GM23338 (cell line): ENCODE measurements at regions not wholly inside any gene's neighbourhood (a gene's known extent, or its start where the extent isn't known, plus 50 kb on each side); places are given as distances from the start of the nearest gene placed in this dataset.

Source experiments
- ATAC-seq: fragments of 200-7000 bp; cut with Tn5 transposase; 3 replicates; pipeline ENCODE4 v1.9.1; 2020
- DNase-seq: peaks from one replicate; pipeline ENCODE4 v3.0.0-alpha.2; 2015; ENCODE audit warnings: low spot score
- H2AFZ ChIP-seq: fragments of 200-600 bp; sonication (generic); 2 replicates; pipeline ENCODE4 v1.8.0; 2016; ENCODE audit warnings: antibody characterized with exemption, mild to moderate bottlenecking, moderate library complexity
- H3F3A ChIP-seq: fragments of 200-600 bp; sonication (generic); replicated peaks from 2 replicates; pipeline ENCODE4 v1.8.0; 2017; ENCODE audit warnings: antibody characterized with exemption, mixed run types, low read depth
- H3K27ac ChIP-seq: fragments of 200-600 bp; sonication (generic); 2 replicates; pipeline ENCODE4 v1.6.1; 2016; ENCODE audit warnings: low read depth
- H3K27me3 ChIP-seq: fragments of 200-600 bp; sonication (generic); 2 replicates; pipeline ENCODE4 v1.8.0; 2016; ENCODE audit warnings: mild to moderate bottlenecking, mixed run types, moderate library complexity; ENCODE audit not compliant: insufficient read depth
- H3K36me3 ChIP-seq: fragments of 200-600 bp; sonication (generic); 2 replicates; pipeline ENCODE4 v1.8.0; 2016; ENCODE audit warnings: mild to moderate bottlenecking; ENCODE audit not compliant: insufficient read depth
- H3K4me1 ChIP-seq: fragments of 200-600 bp; sonication (generic); 2 replicates; pipeline ENCODE4 v1.8.0; 2016; ENCODE audit warnings: mild to moderate bottlenecking, moderate library complexity; ENCODE audit not compliant: insufficient read depth
- H3K4me2 ChIP-seq: fragments of 200-600 bp; sonication (generic); 2 replicates; pipeline ENCODE4 v1.7.1; 2017; ENCODE audit warnings: mixed run types
- H3K4me3 ChIP-seq: fragments of 200-600 bp; sonication (generic); 2 replicates; pipeline ENCODE4 v1.6.1; 2016; ENCODE audit warnings: mixed run types
- H3K79me2 ChIP-seq: fragments of 200-600 bp; sonication (generic); replicated peaks from 2 replicates; pipeline ENCODE4 v1.8.0; 2017; ENCODE audit warnings: mild to moderate bottlenecking; ENCODE audit not compliant: insufficient read depth
- H3K9me2 ChIP-seq: fragments of 200-600 bp; sonication (generic); 2 replicates; pipeline ENCODE4 v1.8.0; 2017; ENCODE audit not compliant: insufficient read depth
- H4K20me1 ChIP-seq: fragments of 200-600 bp; sonication (generic); replicated peaks from 2 replicates; pipeline ENCODE4 v1.8.0; 2017; ENCODE audit warnings: mild to moderate bottlenecking; ENCODE audit not compliant: insufficient read depth
- H3K27ac Mint-ChIP-seq: 2 replicates; pipeline ENCODE4 v1.8.0; 2020; ENCODE audit warnings: inconsistent platforms, mild to moderate bottlenecking, moderate library complexity, mixed read lengths
- H3K27me3 Mint-ChIP-seq: 3 replicates; pipeline ENCODE4 v1.8.0; 2022; ENCODE audit warnings: low read depth, mild to moderate bottlenecking, moderate library complexity, mixed read lengths, inconsistent platforms; ENCODE audit not compliant: insufficient read depth, poor library complexity
- H3K36me3 Mint-ChIP-seq: 3 replicates; pipeline ENCODE4 v1.8.0; 2021; ENCODE audit warnings: low read depth, mild to moderate bottlenecking, inconsistent platforms, moderate library complexity, mixed read lengths
- H3K4me1 Mint-ChIP-seq: 3 replicates; pipeline ENCODE4 v1.8.0; 2020; ENCODE audit warnings: mild to moderate bottlenecking, inconsistent platforms, mixed read lengths
- H3K4me3 Mint-ChIP-seq: 3 replicates; pipeline ENCODE4 v1.8.0; 2021; ENCODE audit warnings: moderate library complexity, mild to moderate bottlenecking, inconsistent platforms, mixed read lengths
- H3K9me3 Mint-ChIP-seq: 3 replicates; pipeline ENCODE4 v1.8.0; 2020; ENCODE audit warnings: moderate library complexity, mild to moderate bottlenecking, inconsistent platforms, mixed read lengths
- CREB1 ChIP-seq: fragments of 250-450 bp; sonication (Bioruptor Pico); IDR thresholded peaks from 2 replicates; pipeline ENCODE4 v1.5.0; 2020; ENCODE audit warnings: low read depth, mild to moderate bottlenecking, moderate library complexity
- CTCF ChIP-seq, 2 experiments: fragments of 200-600 bp in 1 of 2; sonication (generic) in 1 of 2; conservative IDR thresholded peaks; 2 replicates each; pipeline versions ENCODE4 v1.5.1 to v1.6.1; 2016 to 2017; ENCODE audit warnings: antibody characterized with exemption in 2 of 2, low read depth in 2 of 2, mild to moderate bottlenecking in 2 of 2, moderate library complexity in 1 of 2
- EZH2 ChIP-seq: fragments of 200-600 bp; sonication (generic); IDR thresholded peaks from one replicate; pipeline ENCODE4 v1.8.0; 2017; ENCODE audit warnings: antibody characterized with exemption, mild to moderate bottlenecking, low read depth; ENCODE audit not compliant: unreplicated experiment
- EZH2phosphoT487 ChIP-seq: fragments of 200-600 bp; sonication (generic); IDR thresholded peaks from one replicate; pipeline ENCODE4 v1.8.1; 2018; ENCODE audit warnings: antibody characterized with exemption; ENCODE audit not compliant: unreplicated experiment
- JUNB ChIP-seq: IDR thresholded peaks from one replicate; pipeline ENCODE4 v1.6.1; 2016; ENCODE audit warnings: antibody characterized with exemption; ENCODE audit not compliant: unreplicated experiment
- NANOG ChIP-seq: IDR thresholded peaks from 2 replicates; pipeline ENCODE4 v1.6.1; 2016; ENCODE audit warnings: antibody characterized with exemption, borderline replicate concordance
- POLR2AphosphoS5 ChIP-seq: IDR thresholded peaks from 2 replicates; pipeline ENCODE4 v1.6.1; 2016; ENCODE audit warnings: antibody characterized with exemption, low read depth
- REST ChIP-seq: IDR thresholded peaks from one replicate; pipeline ENCODE4 v1.6.1; 2018; ENCODE audit warnings: antibody characterized with exemption; ENCODE audit not compliant: unreplicated experiment
- STAT1 ChIP-seq: IDR thresholded peaks from one replicate; pipeline ENCODE4 v1.6.1; 2016; ENCODE audit warnings: antibody characterized with exemption; ENCODE audit not compliant: unreplicated experiment
- ZNF114 ChIP-seq: fragments of 250-450 bp; sonication (Bioruptor Pico); IDR thresholded peaks from 2 replicates; pipeline ENCODE4 v1.5.0; 2020; ENCODE audit warnings: mild to moderate bottlenecking, moderate library complexity
- ZNF462 ChIP-seq: fragments of 250-450 bp; sonication (Bioruptor Pico); IDR thresholded peaks from 2 replicates; pipeline ENCODE4 v1.5.0; 2020; ENCODE audit warnings: mild to moderate bottlenecking, moderate library complexity

- H3K9me2 ChIP-seq: no peaks in the 10 kb centered on the region
- H2AFZ ChIP-seq: no peak overlapping the region
- H3K4me1 ChIP-seq: 0 out of 2 replicates have a peak, but pooled peaks cover 4% of the 10 kb centered on the region
- H3F3A ChIP-seq: no peaks in the 10 kb centered on the region
- no peaks in the 10 kb centered on the region for H3K79me2 ChIP-seq
- Mint-ChIP-seq H3K4me1 (no peaks in the 10 kb centered on the region; the same call in 2 of the 3 replicates), H3K9me3 (peaks cover 17% of the 10 kb centered on the region), H3K27me3 (no peaks in the 10 kb centered on the region), H3K36me3 (peaks cover 5% of the 10 kb centered on the region; the same call in 1 of the 3 replicates), H3K27ac (no peak overlapping the region), H3K4me3 (no peak overlapping the region)
- H3K4me2 ChIP-seq: no peak overlapping the region
- TF ChIP-seq STAT1: no peak
- H4K20me1 ChIP-seq: no peaks in the 10 kb centered on the region
- no peaks in the 10 kb centered on the region for H3K27me3 ChIP-seq
- H3K4me3 ChIP-seq: no peak overlapping the region
- ATAC-seq (no peak), DNase-seq (no peak)
- H3K36me3 ChIP-seq: peaks cover 3% of the 10 kb centered on the region; the same call in 1 of the 2 replicates
- no peak overlapping the region for H3K27ac ChIP-seq
Measured at GRCh38 chr12:94807951-94808350, 157.6 kb upstream of the TMCC3 start.

- no peaks in the 10 kb centered on the region for H3K27me3 ChIP-seq
- no peaks in the 10 kb centered on the region for H3K36me3 Mint-ChIP-seq
- 0 out of 2 replicates have a peak, but pooled peaks cover 4% of the 10 kb centered on the region for H3K4me1 ChIP-seq
- no peaks in the 10 kb centered on the region for H3K36me3 ChIP-seq
- no peaks in the 10 kb centered on the region for H3K9me2 ChIP-seq
- TF ChIP-seq CTCF (conservative IDR thresholded peaks at IDR 0.05; ENCODE audit: low read depth in 2 of 2) (no peak), NANOG (no peak), REST (no peak), EZH2phosphoT487 (no peak), ZNF462 (CRISPR knock-in tag) (no peak), JUNB (no peak), EZH2 (no peak), POLR2AphosphoS5 (no peak), ZNF114 (CRISPR knock-in tag) (no peak), CREB1 (CRISPR knock-in tag) (no peak)
- no peak overlapping the region for H3K27ac ChIP-seq
- no peaks in the 10 kb centered on the region for H3K27me3 Mint-ChIP-seq
- no peak overlapping the region for H3K4me2 ChIP-seq
- H3K27ac Mint-ChIP-seq: no peak overlapping the region
- H2AFZ ChIP-seq: no peak overlapping the region
- no peaks in the 10 kb centered on the region for H3F3A ChIP-seq
- no peaks in the 10 kb centered on the region; the same call in 2 of the 3 replicates for H3K4me1 Mint-ChIP-seq
- H3K4me3 ChIP-seq: no peak overlapping the region
- H3K4me3 Mint-ChIP-seq: no peak overlapping the region
- no peaks in the 10 kb centered on the region for H3K79me2 ChIP-seq
- peaks cover 4% of the 10 kb centered on the region; the same call in 2 of the 3 replicates for H3K9me3 Mint-ChIP-seq
- no peak for DNase-seq
- H4K20me1 ChIP-seq: no peaks in the 10 kb centered on the region
- no peak for ATAC-seq
Measured at GRCh38 chr12:94806617-94807016, 156.3 kb upstream of the TMCC3 start.
